Endothelial cell of umbilical vein (primary cell): ENCODE measurements at regions not wholly inside any gene's neighbourhood (a gene's known extent, or its start where the extent isn't known, plus 50 kb on each side); places are given as distances from the start of the nearest gene placed in this dataset.

Source experiments
- CTCF ChIP-seq, 2 donors: IDR thresholded peaks; 1 replicate in 1 of 2; 2 replicates in 1 of 2; pipeline ENCODE4 v1.5.1; 2011; ENCODE audit warnings: low read length in 2 of 2, mild to moderate bottlenecking in 2 of 2, moderate library complexity in 2 of 2, control low read depth in 1 of 2, inconsistent platforms in 1 of 2, low read depth in 1 of 2; ENCODE audit not compliant: insufficient read depth in 1 of 2; ENCODE audit errors: extremely low read depth in 1 of 2
- EZH2 ChIP-seq: IDR thresholded peaks from 2 replicates; pipeline ENCODE4 v1.6.1; 2012; ENCODE audit warnings: borderline replicate concordance, low read depth, mild to moderate bottlenecking, moderate library complexity, low read length, inconsistent platforms; ENCODE audit not compliant: severe bottlenecking
- MAX ChIP-seq: IDR thresholded peaks from 2 replicates; pipeline ENCODE4 v1.6.1; 2011; ENCODE audit not compliant: insufficient read depth, insufficient read length
- MYC ChIP-seq: IDR thresholded peaks from one replicate; pipeline ENCODE4 v1.6.1; 2011; ENCODE audit warnings: mild to moderate bottlenecking, low read depth, low read length
- POLR2A ChIP-seq: IDR thresholded peaks from 2 replicates; pipeline ENCODE4 v1.6.1; 2012; ENCODE audit warnings: low read depth, mild to moderate bottlenecking, control low read depth, low read length
- POLR2AphosphoS5 ChIP-seq: IDR thresholded peaks from 2 replicates; pipeline ENCODE4 v1.6.1; 2012; ENCODE audit warnings: low read depth, mild to moderate bottlenecking, control low read depth, low read length, moderate library complexity; ENCODE audit not compliant: insufficient read depth

GRCh38 chr13:79647533-79647932, 166.6 kb downstream of the NDFIP2 start:
- no peak for TF ChIP-seq CTCF (IDR thresholded peaks at IDR 0.05; ENCODE audit: extremely low read depth in 1 of 2, insufficient read depth in 1 of 2, low read depth in 1 of 2, low read length in 2 of 2)
- no peak for TF ChIP-seq POLR2A
- peak; percentile 20 for TF ChIP-seq POLR2AphosphoS5
- TF ChIP-seq MYC, result no peak
- no peak for TF ChIP-seq EZH2
- no peak for TF ChIP-seq MAX
